HG03457 (cell line): ENCODE measurements at regions not wholly inside any gene's neighbourhood (a gene's known extent, or its start where the extent isn't known, plus 50 kb on each side); places are given as distances from the start of the nearest gene placed in this dataset.

Source experiments
- ATAC-seq: cut with Tn5 transposase; IDR thresholded peaks from one replicate; pipeline ENCODE4 v1.9.1; 2021; ENCODE audit warnings: moderate number of reproducible peaks; ENCODE audit not compliant: unreplicated experiment

DNA sequence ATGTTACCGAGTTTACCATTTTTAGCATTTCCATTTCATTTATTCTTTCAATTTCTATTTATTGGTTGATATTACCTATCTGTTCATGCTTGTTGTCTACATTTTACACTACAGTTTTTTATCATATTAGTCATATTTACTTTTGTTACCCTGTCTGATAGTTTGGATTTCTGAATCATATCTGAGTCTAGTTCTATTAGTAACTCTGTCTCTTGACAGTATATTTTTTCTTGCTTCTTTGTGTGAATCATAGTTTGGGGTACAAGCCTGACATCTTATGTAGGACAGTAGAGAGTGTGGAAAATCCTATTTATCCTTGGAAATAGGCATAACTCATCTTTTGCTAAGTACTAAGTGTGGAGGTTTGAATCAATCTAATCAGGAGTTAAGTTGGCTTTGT, 263.9 kb upstream of the SESN3 start:
- no peak for ATAC-seq

DNA sequence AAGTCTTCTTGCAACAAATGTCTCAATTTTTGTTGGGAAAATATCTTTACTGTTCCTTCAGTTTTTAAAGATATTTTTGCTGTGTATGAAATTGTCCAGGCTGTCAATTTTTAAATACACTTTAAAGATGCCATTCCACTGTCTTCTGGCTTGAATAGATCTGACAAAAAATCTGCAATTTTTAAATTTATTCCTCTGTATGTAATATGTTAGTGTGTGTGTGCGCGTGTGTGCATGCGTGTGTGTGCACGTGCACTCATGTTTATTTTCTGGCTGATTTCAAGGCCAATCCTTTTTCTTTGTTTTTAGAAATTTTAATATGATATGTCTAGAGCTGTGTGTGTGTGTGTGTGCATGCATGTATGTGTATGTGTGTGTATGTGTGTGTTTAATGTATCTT, 263.2 kb upstream of the SESN3 start:
- ATAC-seq = no peak

GRCh38 chr11:95490625-95491024, 259.6 kb upstream of the SESN3 start:
- ATAC-seq = no peak

- ATAC-seq = no peak
These were observed 256.9 kb upstream of the SESN3 start for GRCh38 chr11:95487938-95488337.

DNA sequence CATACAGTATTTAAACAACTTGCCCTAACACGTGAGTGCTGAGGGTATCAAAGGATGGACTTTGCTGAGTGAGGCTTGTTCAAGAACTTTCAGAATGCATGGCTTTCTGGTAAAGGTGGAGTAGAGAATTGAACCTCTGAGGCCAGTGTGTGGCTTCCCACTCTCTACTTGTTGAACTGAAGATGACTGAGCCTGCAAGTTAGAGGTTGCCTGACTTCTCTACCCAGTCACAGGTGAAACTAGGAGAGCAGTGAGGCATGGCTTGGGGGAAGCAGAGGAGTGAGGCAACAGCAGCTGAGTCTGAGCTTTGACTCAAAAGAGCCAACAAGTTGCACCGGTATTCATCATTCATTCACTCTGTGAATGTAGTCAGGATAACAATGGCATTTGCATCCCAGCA, 256.4 kb upstream of the SESN3 start:
- peak; percentile 99 for ATAC-seq

DNA sequence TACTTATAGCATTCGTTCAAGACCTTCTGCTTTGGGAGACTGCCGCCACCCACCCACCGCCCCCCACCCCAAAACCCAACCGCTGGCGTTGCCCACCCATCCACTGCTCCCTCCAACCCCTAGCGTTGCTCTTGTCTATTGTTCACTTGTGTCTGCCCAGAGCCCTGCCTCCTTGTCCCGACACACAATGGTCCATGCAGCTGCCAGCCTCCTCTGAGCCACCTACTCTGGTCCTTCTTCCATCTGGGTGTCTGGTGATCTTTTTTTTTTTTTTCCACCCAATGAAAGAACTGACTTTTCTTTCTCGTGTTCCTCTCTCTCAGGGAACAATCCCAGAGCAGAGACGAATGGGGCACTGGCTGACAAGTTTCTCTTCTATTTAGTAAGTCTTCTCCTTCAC, 256.0 kb upstream of the SESN3 start:
- ATAC-seq = no peak

- no peak for ATAC-seq
These were observed 255.5 kb upstream of the SESN3 start for GRCh38 chr11:95486466-95486865.

GRCh38 chr11:95485115-95485900, 254.3 kb upstream of the SESN3 start:
- no peak for ATAC-seq

DNA sequence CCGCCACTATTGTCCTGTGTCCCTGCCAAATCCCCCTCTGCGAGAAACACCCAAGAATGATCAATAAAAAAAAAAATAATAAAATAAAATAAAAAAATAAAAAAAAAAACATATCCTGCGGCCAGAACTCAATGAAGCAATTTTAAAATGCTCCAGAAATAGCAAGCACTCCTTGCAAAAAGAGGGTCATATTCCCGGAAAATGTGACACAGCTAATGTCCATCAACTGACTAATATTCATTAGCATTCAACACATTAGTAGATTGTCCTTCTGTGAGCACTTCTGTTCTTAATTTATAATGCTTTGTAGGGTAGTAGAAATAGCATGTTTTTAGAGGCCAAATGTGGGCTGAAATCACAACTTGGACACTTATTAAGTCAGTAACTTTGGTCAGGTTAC, 252.3 kb upstream of the SESN3 start:
- no peak for ATAC-seq

- ATAC-seq = no peak
These were observed 247.0 kb upstream of the SESN3 start for GRCh38 chr11:95478003-95478402.

- no peak for ATAC-seq
These were observed 238.3 kb upstream of the SESN3 start for GRCh38 chr11:95469258-95469657.

DNA sequence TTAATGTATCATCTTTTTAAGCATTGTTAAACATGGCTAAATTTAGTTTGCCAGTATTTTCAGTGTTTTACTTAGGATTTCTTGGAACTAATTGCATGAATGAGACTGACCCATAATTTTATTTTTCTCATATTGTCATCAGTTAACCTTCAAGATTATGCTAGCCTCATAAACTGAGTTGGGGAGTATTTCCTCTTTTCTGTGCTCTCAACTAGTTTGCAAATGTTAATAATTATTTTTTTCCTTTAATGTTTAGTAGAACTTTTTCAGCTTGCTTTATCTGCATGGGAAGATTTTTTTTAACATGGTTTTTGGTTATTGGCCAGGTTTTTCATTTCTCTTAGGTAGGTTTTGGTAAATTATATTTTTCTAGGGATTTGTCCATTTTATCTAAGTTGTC, 235.4 kb upstream of the SESN3 start:
- ATAC-seq = no peak

GRCh38 chr11:95465887-95466286, 234.9 kb upstream of the SESN3 start:
- no peak for ATAC-seq

DNA sequence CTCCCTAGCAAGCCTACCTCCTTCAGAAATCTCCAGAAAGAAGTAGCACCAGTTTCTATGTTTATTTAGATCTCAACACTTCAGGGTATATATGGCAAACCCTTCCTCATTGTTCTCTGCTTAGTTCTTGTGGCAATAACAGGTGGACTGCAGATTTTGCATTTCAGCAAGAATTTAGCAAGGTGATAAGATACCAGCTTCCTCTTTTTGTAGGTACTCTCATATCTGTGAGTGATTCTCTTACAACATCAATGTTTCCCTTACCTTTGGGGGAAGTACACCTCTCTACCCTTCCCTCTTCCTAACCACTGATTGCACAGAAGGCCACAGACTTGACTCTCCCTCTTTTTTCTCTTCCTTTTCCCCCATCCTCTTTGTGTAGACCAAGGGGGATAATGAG, 230.9 kb upstream of the SESN3 start:
- no peak for ATAC-seq

DNA sequence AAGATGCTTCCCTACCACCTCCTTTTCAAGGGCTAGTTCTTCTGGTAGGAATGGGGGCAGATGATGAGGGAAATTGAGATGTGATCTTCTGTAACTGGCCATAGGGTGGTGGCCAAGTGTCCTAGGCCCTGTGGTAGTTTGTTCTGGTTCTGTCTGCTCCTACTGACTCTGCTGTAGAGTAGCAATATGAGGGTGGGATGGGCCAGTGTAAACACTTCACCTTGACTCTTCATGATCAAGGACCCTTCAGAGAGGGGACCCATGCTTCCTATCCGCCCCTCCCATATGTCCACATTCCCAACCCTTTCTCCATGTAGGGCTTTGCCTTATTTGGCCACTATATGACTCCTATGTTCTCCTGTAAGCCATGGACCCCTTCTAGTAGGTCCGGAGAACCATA, 230.3 kb upstream of the SESN3 start:
- no peak for ATAC-seq

DNA sequence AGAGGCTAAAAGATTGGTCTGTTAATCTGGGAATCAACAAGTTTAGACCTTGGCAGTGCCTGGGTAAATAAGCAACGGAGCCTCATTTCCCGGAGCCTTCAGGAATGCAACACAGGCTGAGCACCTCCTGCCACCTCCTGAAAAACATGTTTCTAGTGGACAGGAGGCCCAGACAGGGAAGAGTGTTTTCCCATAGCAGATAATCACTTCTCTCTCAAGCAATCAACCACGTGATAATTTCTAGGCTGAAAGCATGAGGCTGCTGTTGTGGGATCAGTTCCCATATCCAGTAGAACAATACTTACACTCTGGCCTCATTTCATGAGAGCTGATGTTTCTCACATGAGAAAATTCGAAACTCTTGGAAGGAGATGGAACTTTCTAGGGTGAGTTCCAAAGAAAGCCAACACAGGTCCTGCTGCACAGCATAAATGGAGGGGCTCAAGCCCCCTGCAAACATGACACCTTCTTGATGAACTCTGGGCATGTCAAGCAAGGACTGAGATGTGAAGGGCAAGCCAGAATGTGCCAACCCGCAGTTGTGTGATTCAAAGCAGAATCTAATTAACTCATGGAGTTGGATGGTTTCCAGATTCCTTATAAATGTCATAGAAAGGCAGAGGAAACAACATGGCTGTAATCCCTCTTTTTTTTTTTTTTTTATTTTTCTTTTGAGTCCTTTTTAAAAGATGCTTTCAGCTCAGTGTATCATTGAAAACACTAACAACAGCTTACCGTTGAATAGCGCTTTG, 228.5 kb upstream of the SESN3 start:
- no peak for ATAC-seq

- ATAC-seq = no peak
These were observed 225.9 kb upstream of the SESN3 start for GRCh38 chr11:95456714-95457491.

GRCh38 chr11:95455228-95455970, 224.4 kb upstream of the SESN3 start:
- no peak for ATAC-seq

GRCh38 chr11:95453616-95454171, 222.7 kb upstream of the SESN3 start:
- ATAC-seq = no peak

GRCh38 chr11:95451682-95452081, 220.7 kb upstream of the SESN3 start:
- no peak for ATAC-seq

DNA sequence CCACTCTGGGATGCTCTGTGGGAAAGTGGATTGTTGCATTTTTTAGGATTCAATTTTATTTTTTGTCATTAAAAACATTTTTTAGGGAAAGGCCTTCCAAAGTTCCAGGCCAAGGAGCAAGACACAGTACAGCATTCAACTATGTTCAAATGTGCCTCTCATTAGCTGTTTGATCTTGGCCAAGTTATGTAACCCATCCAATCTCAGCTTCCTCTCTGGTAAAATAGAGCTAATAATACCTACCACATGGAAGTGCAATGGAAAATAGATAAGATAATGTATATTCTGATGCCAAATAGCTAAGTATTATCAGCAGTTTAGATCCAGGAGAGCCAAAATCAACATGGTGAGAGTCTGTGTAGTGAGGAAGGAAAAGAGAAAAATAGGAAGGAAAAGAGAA, 220.3 kb upstream of the SESN3 start:
- no peak for ATAC-seq
